ENCODE measurements at regions not wholly inside any gene's neighbourhood (a gene's known extent, or its start where the extent isn't known, plus 50 kb on each side); places are given as distances from the start of the nearest gene placed in this dataset.

GRCh38 chr6:114707081-114707620, 364.3 kb upstream of the HS3ST5 start:
- Histone ChIP-seq H3K79me1 (ENCODE audit: low read length) (no peaks in the 10 kb centered on the region), H3K4me2 (ENCODE audit: low read length) (no peak overlapping the region), H2BK15ac (replicated peaks; ENCODE audit: low read depth) (no peak overlapping the region), H3K9ac (ENCODE audit: low read length) (no peak overlapping the region), H3K27ac (ENCODE audit: low read depth, low read length) (no peak overlapping the region), H3K18ac (ENCODE audit: low read length) (no peak overlapping the region), H3K56ac (ENCODE audit: low read length) (no peak overlapping the region), H2BK120ac (ENCODE audit: low read depth, low read length) (no peak overlapping the region), H3K36me3 (ENCODE audit: control insufficient read depth, insufficient read depth, low read length) (no peaks in the 10 kb centered on the region), H4K8ac (ENCODE audit: low read depth, low read length) (no peak overlapping the region), H4K5ac (ENCODE audit: low read length) (no peak overlapping the region), H3K23ac (ENCODE audit: low read length) (no peak overlapping the region), H3K4ac (ENCODE audit: low read depth, low read length) (no peak overlapping the region), H3K27me3 (ENCODE audit: insufficient read depth, low read length, poor library complexity) (no peaks in the 10 kb centered on the region), H2AK5ac (ENCODE audit: low read length) (no peak overlapping the region), H3K4me3 (ENCODE audit: low read length) (no peak overlapping the region), H3K79me2 (ENCODE audit: control insufficient read depth, insufficient read depth, low read length) (no peaks in the 10 kb centered on the region), H2BK5ac (ENCODE audit: low read length) (no peak overlapping the region), H3K4me1 (ENCODE audit: control insufficient read depth, low read depth, low read length) (no peaks in the 10 kb centered on the region)
- WGBS (ENCODE audit: extremely low coverage, insufficient coverage, low lambda C conversion rate) = no CpG with 5 or more reads among the region's 5 CpGs
- DNase-seq = peak; percentile 85

GRCh38 chr6:114690625-114691024, 347.8 kb upstream of the HS3ST5 start:
- Histone ChIP-seq H3K56ac (ENCODE audit: low read length) (no peak overlapping the region), H4K5ac (ENCODE audit: low read length) (no peak overlapping the region), H2BK5ac (ENCODE audit: low read length) (no peak overlapping the region), H3K79me1 (ENCODE audit: low read length) (no peaks in the 10 kb centered on the region), H3K4me1 (ENCODE audit: control insufficient read depth, low read depth, low read length) (no peaks in the 10 kb centered on the region), H3K27me3 (ENCODE audit: insufficient read depth, low read length, poor library complexity) (no peaks in the 10 kb centered on the region), H3K9ac (ENCODE audit: low read length) (no peak overlapping the region), H2BK15ac (replicated peaks; ENCODE audit: low read depth) (no peak overlapping the region), H2BK120ac (ENCODE audit: low read depth, low read length) (no peak overlapping the region), H3K4me2 (ENCODE audit: low read length) (no peak overlapping the region), H4K8ac (ENCODE audit: low read depth, low read length) (no peak overlapping the region), H2AK5ac (ENCODE audit: low read length) (no peak overlapping the region), H3K4ac (ENCODE audit: low read depth, low read length) (no peak overlapping the region), H3K27ac (ENCODE audit: low read depth, low read length) (no peak overlapping the region), H3K23ac (ENCODE audit: low read length) (no peak overlapping the region), H3K4me3 (ENCODE audit: low read length) (no peak overlapping the region), H3K36me3 (ENCODE audit: control insufficient read depth, insufficient read depth, low read length) (no peaks in the 10 kb centered on the region), H3K79me2 (ENCODE audit: control insufficient read depth, insufficient read depth, low read length) (no peaks in the 10 kb centered on the region), H3K18ac (ENCODE audit: low read length) (no peak overlapping the region)
- no peak for DNase-seq
- WGBS (ENCODE audit: extremely low coverage, insufficient coverage, low lambda C conversion rate) = no CpG with 5 or more reads among the region's 4 CpGs

- no CpG with 5 or more reads among the region's 2 CpGs for WGBS (ENCODE audit: extremely low coverage, insufficient coverage, low lambda C conversion rate)
- H3K23ac ChIP-seq (ENCODE audit: low read length) = no peak overlapping the region
- no peak overlapping the region for H4K5ac ChIP-seq (ENCODE audit: low read length)
- H3K4me3 ChIP-seq (ENCODE audit: low read length) = no peak overlapping the region
- H3K9ac ChIP-seq (ENCODE audit: low read length) = no peak overlapping the region
- H3K79me1 ChIP-seq (ENCODE audit: low read length) = no peaks in the 10 kb centered on the region
- H2AK5ac ChIP-seq (ENCODE audit: low read length) = no peak overlapping the region
- no peaks in the 10 kb centered on the region for H3K27me3 ChIP-seq (ENCODE audit: insufficient read depth, low read length, poor library complexity)
- no peak overlapping the region for H2BK15ac ChIP-seq (replicated peaks; ENCODE audit: low read depth)
- H3K4me1 ChIP-seq (ENCODE audit: control insufficient read depth, low read depth, low read length) = no peaks in the 10 kb centered on the region
- no peak overlapping the region for H2BK120ac ChIP-seq (ENCODE audit: low read depth, low read length)
- no peak for DNase-seq
- no peaks in the 10 kb centered on the region for H3K79me2 ChIP-seq (ENCODE audit: control insufficient read depth, insufficient read depth, low read length)
- no peak overlapping the region for H2BK5ac ChIP-seq (ENCODE audit: low read length)
- H4K8ac ChIP-seq (ENCODE audit: low read depth, low read length) = no peak overlapping the region
- no peaks in the 10 kb centered on the region for H3K36me3 ChIP-seq (ENCODE audit: control insufficient read depth, insufficient read depth, low read length)
- no peak overlapping the region for H3K4me2 ChIP-seq (ENCODE audit: low read length)
- no peak overlapping the region for H3K4ac ChIP-seq (ENCODE audit: low read depth, low read length)
- no peak overlapping the region for H3K56ac ChIP-seq (ENCODE audit: low read length)
- no peak overlapping the region for H3K27ac ChIP-seq (ENCODE audit: low read depth, low read length)
- H3K18ac ChIP-seq (ENCODE audit: low read length) = no peak overlapping the region
Measured at GRCh38 chr6:114659513-114659912, 316.7 kb upstream of the HS3ST5 start.

GRCh38 chr6:114651611-114652010, 308.8 kb upstream of the HS3ST5 start:
- H3K18ac ChIP-seq (ENCODE audit: low read length) = peak overlapping the region; percentile 68
- H3K23ac ChIP-seq (ENCODE audit: low read length) = no peak overlapping the region
- peak overlapping the region; percentile 28 for H2BK120ac ChIP-seq (ENCODE audit: low read depth, low read length)
- no peak overlapping the region for H2AK5ac ChIP-seq (ENCODE audit: low read length)
- DNase-seq = peak; percentile 25
- H3K4ac ChIP-seq (ENCODE audit: low read depth, low read length) = no peak overlapping the region
- H3K79me2 ChIP-seq (ENCODE audit: control insufficient read depth, insufficient read depth, low read length) = no peaks in the 10 kb centered on the region
- no peak overlapping the region for H3K4me3 ChIP-seq (ENCODE audit: low read length)
- no peaks in the 10 kb centered on the region for H3K27me3 ChIP-seq (ENCODE audit: insufficient read depth, low read length, poor library complexity)
- H4K5ac ChIP-seq (ENCODE audit: low read length) = no peak overlapping the region
- H3K4me1 ChIP-seq (ENCODE audit: control insufficient read depth, low read depth, low read length) = peaks cover 3% of the 10 kb centered on the region
- H3K27ac ChIP-seq (ENCODE audit: low read depth, low read length) = no peak overlapping the region
- no peak overlapping the region for H3K56ac ChIP-seq (ENCODE audit: low read length)
- H2BK5ac ChIP-seq (ENCODE audit: low read length) = no peak overlapping the region
- no peak overlapping the region for H4K8ac ChIP-seq (ENCODE audit: low read depth, low read length)
- WGBS (ENCODE audit: extremely low coverage, insufficient coverage, low lambda C conversion rate) = no CpG with 5 or more reads among the region's 2 CpGs
- no peak overlapping the region for H3K4me2 ChIP-seq (ENCODE audit: low read length)
- H2BK15ac ChIP-seq (replicated peaks; ENCODE audit: low read depth) = peak overlapping the region; percentile 8
- no peak overlapping the region for H3K9ac ChIP-seq (ENCODE audit: low read length)
- H3K79me1 ChIP-seq (ENCODE audit: low read length) = no peaks in the 10 kb centered on the region
- no peaks in the 10 kb centered on the region for H3K36me3 ChIP-seq (ENCODE audit: control insufficient read depth, insufficient read depth, low read length)

GRCh38 chr6:114650891-114651290, 308.1 kb upstream of the HS3ST5 start:
- no peak overlapping the region for H3K4ac ChIP-seq (ENCODE audit: low read depth, low read length)
- H3K18ac ChIP-seq (ENCODE audit: low read length) = peak overlapping the region; percentile 75
- no peaks in the 10 kb centered on the region for H3K79me1 ChIP-seq (ENCODE audit: low read length)
- no peaks in the 10 kb centered on the region for H3K36me3 ChIP-seq (ENCODE audit: control insufficient read depth, insufficient read depth, low read length)
- no peak overlapping the region for H3K9ac ChIP-seq (ENCODE audit: low read length)
- no peak overlapping the region for H3K4me3 ChIP-seq (ENCODE audit: low read length)
- H3K4me1 ChIP-seq (ENCODE audit: control insufficient read depth, low read depth, low read length) = peaks cover 3% of the 10 kb centered on the region
- H4K5ac ChIP-seq (ENCODE audit: low read length) = no peak overlapping the region
- WGBS (ENCODE audit: extremely low coverage, insufficient coverage, low lambda C conversion rate) = no CpG with 5 or more reads among the region's 2 CpGs
- H2BK15ac ChIP-seq (replicated peaks; ENCODE audit: low read depth) = no peak overlapping the region
- no peak overlapping the region for H2BK120ac ChIP-seq (ENCODE audit: low read depth, low read length)
- H3K27ac ChIP-seq (ENCODE audit: low read depth, low read length) = peak overlapping the region; percentile 44
- no peak overlapping the region for H4K8ac ChIP-seq (ENCODE audit: low read depth, low read length)
- H3K23ac ChIP-seq (ENCODE audit: low read length) = no peak overlapping the region
- H2AK5ac ChIP-seq (ENCODE audit: low read length) = no peak overlapping the region
- H3K27me3 ChIP-seq (ENCODE audit: insufficient read depth, low read length, poor library complexity) = no peaks in the 10 kb centered on the region
- no peak overlapping the region for H2BK5ac ChIP-seq (ENCODE audit: low read length)
- no peak overlapping the region for H3K4me2 ChIP-seq (ENCODE audit: low read length)
- H3K56ac ChIP-seq (ENCODE audit: low read length) = no peak overlapping the region
- peak; percentile 85 for DNase-seq
- no peaks in the 10 kb centered on the region for H3K79me2 ChIP-seq (ENCODE audit: control insufficient read depth, insufficient read depth, low read length)

- H3K27ac ChIP-seq (ENCODE audit: low read depth, low read length) = no peak overlapping the region
- H2AK5ac ChIP-seq (ENCODE audit: low read length) = no peak overlapping the region
- H3K4me1 ChIP-seq (ENCODE audit: control insufficient read depth, low read depth, low read length) = peaks cover 3% of the 10 kb centered on the region
- no peak overlapping the region for H4K8ac ChIP-seq (ENCODE audit: low read depth, low read length)
- H3K18ac ChIP-seq (ENCODE audit: low read length) = no peak overlapping the region
- H3K23ac ChIP-seq (ENCODE audit: low read length) = no peak overlapping the region
- H2BK15ac ChIP-seq (replicated peaks; ENCODE audit: low read depth) = no peak overlapping the region
- H3K56ac ChIP-seq (ENCODE audit: low read length) = no peak overlapping the region
- no peak overlapping the region for H3K9ac ChIP-seq (ENCODE audit: low read length)
- peak overlapping the region; percentile 36 for H3K4ac ChIP-seq (ENCODE audit: low read depth, low read length)
- no peaks in the 10 kb centered on the region for H3K36me3 ChIP-seq (ENCODE audit: control insufficient read depth, insufficient read depth, low read length)
- H3K27me3 ChIP-seq (ENCODE audit: insufficient read depth, low read length, poor library complexity) = no peaks in the 10 kb centered on the region
- H2BK120ac ChIP-seq (ENCODE audit: low read depth, low read length) = no peak overlapping the region
- H3K4me2 ChIP-seq (ENCODE audit: low read length) = no peak overlapping the region
- H4K5ac ChIP-seq (ENCODE audit: low read length) = no peak overlapping the region
- no peak overlapping the region for H3K4me3 ChIP-seq (ENCODE audit: low read length)
- DNase-seq = no peak
- WGBS (ENCODE audit: extremely low coverage, insufficient coverage, low lambda C conversion rate) = no CpG with 5 or more reads among the region's 2 CpGs
- no peak overlapping the region for H2BK5ac ChIP-seq (ENCODE audit: low read length)
- H3K79me1 ChIP-seq (ENCODE audit: low read length) = no peaks in the 10 kb centered on the region
- H3K79me2 ChIP-seq (ENCODE audit: control insufficient read depth, insufficient read depth, low read length) = no peaks in the 10 kb centered on the region
Measured at GRCh38 chr6:114649298-114649697, 306.5 kb upstream of the HS3ST5 start.

Data from mesendoderm (in vitro differentiated cells).